ENCODE measurements at regions not wholly inside any gene's neighbourhood (a gene's known extent, or its start where the extent isn't known, plus 50 kb on each side); places are given as distances from the start of the nearest gene placed in this dataset.

DNA sequence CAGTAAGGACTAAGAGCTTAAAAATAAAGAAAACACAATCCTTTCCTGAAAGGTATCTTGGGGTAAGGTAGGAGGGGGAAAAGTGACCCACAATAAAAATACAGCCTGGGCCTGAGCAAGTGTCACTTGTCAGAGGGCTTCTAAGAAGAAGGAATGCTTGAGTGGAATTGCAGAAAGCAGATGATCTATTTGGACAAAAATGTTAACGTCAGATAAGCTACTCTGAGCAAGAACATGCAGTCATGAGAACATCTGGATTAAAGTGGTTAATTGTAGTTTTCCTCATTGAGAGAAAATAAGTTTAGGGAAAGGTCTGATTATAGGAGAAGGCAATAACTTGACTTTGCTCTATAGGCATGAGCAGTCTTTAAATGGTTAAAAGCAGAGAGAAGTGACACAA, 581.9 kb downstream of the HTR1B start:
- TF ChIP-seq CTCF (optimal IDR thresholded peaks at IDR 0.05 in 1 of 3, IDR thresholded peaks at IDR 0.05 in 1 of 3, conservative IDR thresholded peaks at IDR 0.05 in 1 of 3; ENCODE audit: extremely low read depth in 1 of 3, insufficient read depth in 2 of 3, low read length in 3 of 3) = no peak
- TF ChIP-seq EZH2 (IDR thresholded peaks at IDR 0.05; ENCODE audit: low read length) = no peak

Data from keratinocyte (primary cell).